Gastrocnemius medialis (tissue), 4 donors: ENCODE measurements at regions not wholly inside any gene's neighbourhood (a gene's known extent, or its start where the extent isn't known, plus 50 kb on each side); places are given as distances from the start of the nearest gene placed in this dataset.
"Not testable (repeated sequence)": the region's sequence is repeated elsewhere in the genome, so short reads cannot be mapped to it uniquely, and the experiment has no call there.

Source experiments
- ATAC-seq, 2 donors: fragments of 150-250 bp; one replicate each; pipeline ENCODE4 v1.9.1; 2016
- DNase-seq, 2 donors: peaks; one replicate each; pipeline ENCODE4 v3.0.0-alpha.2; 2019
- H3K27ac ChIP-seq, 4 donors: fragments of 200-600 bp; sonication (generic); 1 replicate in 1 of 4; 2 replicates in 3 of 4; pipeline ENCODE4 v1.5.1; 2016 to 2018; ENCODE audit warnings: mild to moderate bottlenecking in 2 of 4, moderate library complexity in 1 of 4
- H3K27me3 ChIP-seq, 3 donors: fragments of 200-600 bp; sonication (generic) in 2 of 3; 1 replicate in 1 of 3; 2 replicates in 2 of 3; pipeline versions ENCODE4 v1.5.1 to v1.6.0; 2016 to 2019; ENCODE audit warnings: mild to moderate bottlenecking in 1 of 3, moderate library complexity in 1 of 3
- H3K36me3 ChIP-seq, 2 donors: fragments of 200-600 bp; sonication (generic) in 1 of 2; one replicate each; pipeline ENCODE4 v1.5.1; 2017 to 2018
- H3K4me1 ChIP-seq, 2 donors: fragments of 200-600 bp; sonication (generic) in 1 of 2; one replicate each; pipeline ENCODE4 v1.5.1; 2016 to 2017; ENCODE audit warnings: mild to moderate bottlenecking in 2 of 2
- H3K4me3 ChIP-seq, 4 donors: fragments of 200-600 bp; sonication (generic) in 3 of 4; 1 replicate in 1 of 4; 2 replicates in 3 of 4; pipeline ENCODE4 v1.5.1; 2016 to 2019; ENCODE audit warnings: mild to moderate bottlenecking in 2 of 4
- H3K9me3 ChIP-seq, 3 donors: fragments of 200-600 bp; sonication (generic) in 2 of 3; 1 replicate in 1 of 3; 2 replicates in 2 of 3; pipeline ENCODE4 v1.5.1; 2016 to 2019
- CTCF ChIP-seq, 5 experiments: fragments of 450-650 bp in 3 of 5; fragments of 200-600 bp in 2 of 5; sonication (generic) in 2 of 5; IDR thresholded peaks in 4 of 5; conservative IDR thresholded peaks in 1 of 5; 1 replicate in 4 of 5; 2 replicates in 1 of 5; pipeline ENCODE4 v1.5.1; 2016 to 2019; ENCODE audit warnings: antibody characterized with exemption in 5 of 5, mild to moderate bottlenecking in 3 of 5, moderate library complexity in 3 of 5
- POLR2A ChIP-seq, 2 donors: fragments of 450-650 bp; IDR thresholded peaks; one replicate each; pipeline ENCODE4 v1.6.1; 2017; ENCODE audit warnings: antibody characterized with exemption in 2 of 2, mild to moderate bottlenecking in 2 of 2, moderate library complexity in 2 of 2
- in situ Hi-C, 4 donors: fragments of 200-750 bp; cut with MboI; loops; one replicate each; pipeline versions ENCODE4 v1.15.0 to v1.8.0; 2017; ENCODE audit warnings: low sequenced_read_pairs in 4 of 4
- intact Hi-C: fragments of 100-400 bp; cut with DNase I; formaldehyde crosslinking; loops from one replicate; pipeline ENCODE4 v1.15.1; 2023; ENCODE audit warnings: low total_unique reads

GRCh38 chr15:62326460-62327011 lies 161.5 kb upstream of the C2CD4B start:
- Histone ChIP-seq H3K4me3 (no peak overlapping the region), H3K27ac (no peak overlapping the region), H3K27me3 (no peaks in the 10 kb centered on the region), H3K9me3 (no peaks in the 10 kb centered on the region), H3K4me1 (no peaks in the 10 kb centered on the region), H3K36me3 (no peaks in the 10 kb centered on the region)
- intact Hi-C loops, result no loop called here
- ATAC-seq (no peak), DNase-seq (no peak)
- in situ Hi-C loops, result no loop called here
- TF ChIP-seq CTCF (IDR thresholded peaks at IDR 0.05 in 4 of 5, conservative IDR thresholded peaks at IDR 0.05 in 1 of 5) (no peak), POLR2A (IDR thresholded peaks at IDR 0.05) (no peak)

GRCh38 chr15:62327406-62327805 lies 162.3 kb upstream of the C2CD4B start:
- in situ Hi-C loops, result no loop called here
- ATAC-seq, result no peak
- H3K4me1 ChIP-seq, result no peaks in the 10 kb centered on the region
- H3K36me3 ChIP-seq, result no peaks in the 10 kb centered on the region
- H3K4me3 ChIP-seq, result no peak overlapping the region
- H3K27ac ChIP-seq, result no peak overlapping the region
- H3K27me3 ChIP-seq, result no peaks in the 10 kb centered on the region
- intact Hi-C loops, result no loop called here
- no peaks in the 10 kb centered on the region for H3K9me3 ChIP-seq
- no peak for TF ChIP-seq CTCF (IDR thresholded peaks at IDR 0.05 in 4 of 5, conservative IDR thresholded peaks at IDR 0.05 in 1 of 5)
- no peak for TF ChIP-seq POLR2A (IDR thresholded peaks at IDR 0.05)
- no peak for DNase-seq

- in situ Hi-C loops, H3K9me3 ChIP-seq, H3K27me3 ChIP-seq, H3K4me1 ChIP-seq, H3K36me3 ChIP-seq, ATAC-seq, H3K4me3 ChIP-seq, DNase-seq, H3K27ac ChIP-seq, intact Hi-C loops: not testable (repeated sequence)
These were observed 167.4 kb upstream of the C2CD4B start for GRCh38 chr15:62332472-62332871.

GRCh38 chr15:62334536-62334935 lies 169.5 kb upstream of the C2CD4B start:
- no peak for DNase-seq
- H3K9me3 ChIP-seq, result no peaks in the 10 kb centered on the region
- no peak overlapping the region for H3K4me3 ChIP-seq
- no peak for TF ChIP-seq CTCF (IDR thresholded peaks at IDR 0.05 in 4 of 5, conservative IDR thresholded peaks at IDR 0.05 in 1 of 5)
- intact Hi-C loops (no loop called here), in situ Hi-C loops (no loop called here)
- H3K4me1 ChIP-seq, result no peaks in the 10 kb centered on the region
- H3K36me3 ChIP-seq, result no peaks in the 10 kb centered on the region
- H3K27ac ChIP-seq, result no peak overlapping the region
- no peak for ATAC-seq
- no peaks in the 10 kb centered on the region for H3K27me3 ChIP-seq

GRCh38 chr15:62337934-62338333 lies 172.8 kb upstream of the C2CD4B start:
- Histone ChIP-seq H3K27ac (no peak overlapping the region), H3K4me3 (no peak overlapping the region), H3K36me3 (no peaks in the 10 kb centered on the region), H3K4me1 (no peaks in the 10 kb centered on the region), H3K9me3 (no peaks in the 10 kb centered on the region), H3K27me3 (no peaks in the 10 kb centered on the region)
- in situ Hi-C loops, result no loop called here
- intact Hi-C loops, result no loop called here
- DNase-seq (no peak), ATAC-seq (no peak)
- TF ChIP-seq CTCF (IDR thresholded peaks at IDR 0.05 in 4 of 5, conservative IDR thresholded peaks at IDR 0.05 in 1 of 5) (no peak), POLR2A (IDR thresholded peaks at IDR 0.05) (no peak)
